ENCODE measurements at regions not wholly inside any gene's neighbourhood (a gene's known extent, or its start where the extent isn't known, plus 50 kb on each side); places are given as distances from the start of the nearest gene placed in this dataset.

DNA sequence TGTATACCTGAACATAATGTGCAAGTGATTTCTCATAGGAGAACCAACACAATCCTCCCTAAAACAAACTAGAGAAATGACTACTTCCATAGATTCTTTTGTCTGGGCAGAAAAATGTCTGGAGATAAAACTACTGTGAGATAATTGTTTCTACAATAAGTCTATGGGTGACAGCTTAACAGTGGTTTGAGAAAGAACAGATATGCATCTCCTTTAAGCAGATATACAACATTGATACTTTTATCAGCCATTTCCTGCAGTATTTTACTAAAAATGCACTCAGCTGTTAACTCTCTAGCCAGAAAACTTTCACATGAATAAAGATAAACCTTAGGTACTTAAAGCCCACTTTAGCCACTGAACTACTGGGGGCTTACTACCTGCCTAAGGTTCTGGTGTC lies 1132.4 kb downstream of the EFNB2 start:
- TF ChIP-seq, protein P1, sequence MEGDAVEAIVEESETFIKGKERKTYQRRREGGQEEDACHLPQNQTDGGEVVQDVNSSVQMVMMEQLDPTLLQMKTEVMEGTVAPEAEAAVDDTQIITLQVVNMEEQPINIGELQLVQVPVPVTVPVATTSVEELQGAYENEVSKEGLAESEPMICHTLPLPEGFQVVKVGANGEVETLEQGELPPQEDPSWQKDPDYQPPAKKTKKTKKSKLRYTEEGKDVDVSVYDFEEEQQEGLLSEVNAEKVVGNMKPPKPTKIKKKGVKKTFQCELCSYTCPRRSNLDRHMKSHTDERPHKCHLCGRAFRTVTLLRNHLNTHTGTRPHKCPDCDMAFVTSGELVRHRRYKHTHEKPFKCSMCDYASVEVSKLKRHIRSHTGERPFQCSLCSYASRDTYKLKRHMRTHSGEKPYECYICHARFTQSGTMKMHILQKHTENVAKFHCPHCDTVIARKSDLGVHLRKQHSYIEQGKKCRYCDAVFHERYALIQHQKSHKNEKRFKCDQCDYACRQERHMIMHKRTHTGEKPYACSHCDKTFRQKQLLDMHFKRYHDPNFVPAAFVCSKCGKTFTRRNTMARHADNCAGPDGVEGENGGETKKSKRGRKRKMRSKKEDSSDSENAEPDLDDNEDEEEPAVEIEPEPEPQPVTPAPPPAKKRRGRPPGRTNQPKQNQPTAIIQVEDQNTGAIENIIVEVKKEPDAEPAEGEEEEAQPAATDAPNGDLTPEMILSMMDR (IDR thresholded peaks at IDR 0.05; ENCODE audit: borderline replicate concordance): no peak
- no peaks in the 10 kb centered on the region for H3K4me1 ChIP-seq
- H3K36me3 ChIP-seq: no peaks in the 10 kb centered on the region
- H3K9me3 ChIP-seq (replicated peaks): no peaks in the 10 kb centered on the region
- H3K27me3 ChIP-seq (ENCODE audit: low read depth): no peaks in the 10 kb centered on the region
- intact Hi-C loops (cut with micrococcal nuclease): no loop called here
- no peak overlapping the region for H3K27ac ChIP-seq (replicated peaks)
- no peak overlapping the region for H3K4me3 ChIP-seq
- DNase-seq: no peak

DNA sequence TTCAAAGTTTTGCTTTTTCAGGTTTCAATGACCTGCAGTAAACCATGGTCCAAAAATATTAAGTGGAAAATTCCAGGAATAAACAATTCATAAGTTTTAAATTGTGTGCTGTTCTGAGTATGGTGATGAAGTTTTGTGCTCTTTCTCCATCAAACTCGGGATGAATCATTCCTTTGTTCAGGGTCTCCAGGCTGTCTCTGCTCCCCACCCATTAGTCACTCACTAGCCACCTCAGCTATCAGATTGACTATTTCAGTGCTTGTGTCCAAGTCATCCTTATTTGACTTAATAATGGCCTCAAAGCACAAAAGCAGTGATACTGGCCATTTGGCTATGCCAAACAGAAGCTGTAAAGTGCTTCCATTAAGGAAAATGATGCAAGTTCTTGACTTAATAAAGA lies 1140.4 kb downstream of the EFNB2 start:
- intact Hi-C loops (cut with micrococcal nuclease): no loop called here
- TF ChIP-seq, protein P1 (IDR thresholded peaks at IDR 0.05; ENCODE audit: borderline replicate concordance): no peak
- no peak overlapping the region for H3K27ac ChIP-seq (replicated peaks)
- DNase-seq: no peak
- no peaks in the 10 kb centered on the region for H3K9me3 ChIP-seq (replicated peaks)
- H3K4me3 ChIP-seq: no peak overlapping the region
- H3K27me3 ChIP-seq (ENCODE audit: low read depth): no peaks in the 10 kb centered on the region
- H3K36me3 ChIP-seq: no peaks in the 10 kb centered on the region
- no peaks in the 10 kb centered on the region for H3K4me1 ChIP-seq

DNA sequence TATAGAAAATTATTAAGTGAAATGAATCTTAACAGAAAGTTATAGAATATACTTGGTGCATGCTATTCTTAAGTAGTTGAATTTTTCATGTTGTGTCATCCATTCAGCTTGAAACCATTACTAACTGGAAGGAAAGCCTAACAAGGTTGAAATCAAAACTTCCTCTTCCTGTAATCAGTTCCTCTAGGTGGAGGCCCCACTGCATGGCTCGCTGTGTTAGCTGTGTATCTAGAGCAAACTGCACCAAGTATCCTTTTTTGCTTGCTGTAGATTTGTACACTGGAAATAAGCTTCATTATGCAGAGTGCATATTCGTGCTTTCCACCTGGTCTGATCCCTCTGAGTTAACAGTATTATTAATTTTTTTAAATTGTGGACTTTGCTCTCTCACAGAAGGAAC lies 1146.1 kb downstream of the EFNB2 start:
- TF ChIP-seq, protein P1 (IDR thresholded peaks at IDR 0.05; ENCODE audit: borderline replicate concordance): no peak
- H3K27ac ChIP-seq (replicated peaks): no peak overlapping the region
- no peaks in the 10 kb centered on the region for H3K9me3 ChIP-seq (replicated peaks)
- H3K36me3 ChIP-seq: no peaks in the 10 kb centered on the region
- intact Hi-C loops (cut with micrococcal nuclease): no loop called here
- no peaks in the 10 kb centered on the region for H3K4me1 ChIP-seq
- no peaks in the 10 kb centered on the region for H3K27me3 ChIP-seq (ENCODE audit: low read depth)
- DNase-seq: no peak
- H3K4me3 ChIP-seq: no peak overlapping the region

DNA sequence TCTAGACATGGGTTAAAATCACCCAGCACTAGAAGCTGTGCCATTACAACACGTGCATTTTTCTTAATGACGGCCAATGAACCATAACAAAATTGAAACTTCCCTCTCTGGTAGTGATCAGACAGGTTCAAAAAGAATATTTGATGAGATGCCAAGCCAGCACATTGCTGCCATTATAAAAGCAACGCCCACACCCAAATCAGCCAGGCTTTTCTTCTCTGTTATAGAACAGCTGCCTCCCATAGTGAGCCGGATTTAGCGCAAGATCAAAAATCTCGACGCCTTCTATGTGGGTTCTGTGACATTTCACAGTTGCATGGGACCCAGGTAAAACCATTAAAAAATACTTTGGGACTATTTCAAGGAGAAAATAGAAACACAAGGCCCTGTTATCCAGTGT lies 1158.0 kb downstream of the EFNB2 start:
- intact Hi-C loops (cut with micrococcal nuclease): no loop called here
- H3K27me3 ChIP-seq (ENCODE audit: low read depth): no peaks in the 10 kb centered on the region
- H3K9me3 ChIP-seq (replicated peaks): peaks cover 2% of the 10 kb centered on the region
- H3K4me1 ChIP-seq: no peaks in the 10 kb centered on the region
- no peak overlapping the region for H3K4me3 ChIP-seq
- DNase-seq: no peak
- no peak overlapping the region for H3K27ac ChIP-seq (replicated peaks)
- no peaks in the 10 kb centered on the region for H3K36me3 ChIP-seq
- TF ChIP-seq, protein P1 (IDR thresholded peaks at IDR 0.05; ENCODE audit: borderline replicate concordance): no peak

DNA sequence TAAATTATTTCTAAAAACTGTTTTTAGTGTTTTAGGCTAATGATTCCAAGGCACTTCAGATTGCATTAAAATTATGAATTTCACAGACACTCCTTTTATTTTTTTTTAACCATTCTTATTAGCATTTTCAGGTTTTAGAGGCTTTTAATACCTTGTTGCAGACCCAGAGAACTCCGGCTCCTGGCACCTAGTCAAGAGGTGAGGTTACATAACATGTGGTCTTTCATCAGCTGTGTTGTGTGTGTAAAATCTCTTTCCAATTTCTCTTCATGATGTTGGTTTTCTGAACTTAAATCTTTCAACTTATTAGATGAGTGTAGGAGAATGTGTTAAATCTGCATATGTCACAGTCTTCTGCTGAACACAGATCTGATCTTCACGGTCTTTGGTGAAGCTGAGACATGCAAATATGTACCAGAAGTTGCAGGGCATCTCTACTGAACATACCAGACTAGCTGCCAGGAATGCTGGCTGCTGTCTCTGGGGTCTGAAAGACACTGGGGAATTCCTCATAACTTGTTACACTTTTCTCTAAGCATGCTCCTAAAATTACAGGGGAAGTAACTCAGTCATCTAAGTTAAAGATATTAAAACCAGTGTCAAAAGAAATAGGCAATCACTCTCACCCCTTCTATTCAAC lies 1165.3 kb downstream of the EFNB2 start:
- DNase-seq: no peak
- TF ChIP-seq, protein P1 (IDR thresholded peaks at IDR 0.05; ENCODE audit: borderline replicate concordance): no peak
- intact Hi-C loops (cut with micrococcal nuclease): no loop called here
- Histone ChIP-seq H3K27ac (replicated peaks) (no peak overlapping the region), H3K9me3 (replicated peaks) (peaks cover 17% of the 10 kb centered on the region), H3K36me3 (no peaks in the 10 kb centered on the region), H3K4me3 (no peak overlapping the region), H3K4me1 (no peaks in the 10 kb centered on the region), H3K27me3 (ENCODE audit: low read depth) (no peaks in the 10 kb centered on the region)
